ENCODE measurements at regions not wholly inside any gene's neighbourhood (a gene's known extent, or its start where the extent isn't known, plus 50 kb on each side); places are given as distances from the start of the nearest gene placed in this dataset.
"Not testable (repeated sequence)": the region's sequence is repeated elsewhere in the genome, so short reads cannot be mapped to it uniquely, and the experiment has no call there.

DNA sequence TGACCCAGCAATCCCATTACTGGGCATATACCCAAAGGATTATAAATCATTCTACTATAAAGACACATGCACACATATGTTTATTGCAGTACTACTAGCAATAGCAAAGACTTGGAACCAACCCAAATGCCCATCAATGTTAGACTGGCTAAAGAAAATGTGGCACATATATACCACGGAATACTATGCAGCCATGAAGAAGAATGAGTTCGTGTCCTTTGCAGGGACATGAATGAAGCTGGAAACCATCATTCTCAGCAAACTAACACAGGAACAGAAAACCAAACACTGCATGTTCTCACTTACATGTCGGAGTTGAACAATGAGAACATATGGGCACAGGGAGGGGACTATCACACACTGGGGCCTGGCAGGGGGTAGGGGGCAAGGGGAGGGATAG, 183.0 kb downstream of the HACE1 start:
- DNase-seq: not testable (repeated sequence)

DNA sequence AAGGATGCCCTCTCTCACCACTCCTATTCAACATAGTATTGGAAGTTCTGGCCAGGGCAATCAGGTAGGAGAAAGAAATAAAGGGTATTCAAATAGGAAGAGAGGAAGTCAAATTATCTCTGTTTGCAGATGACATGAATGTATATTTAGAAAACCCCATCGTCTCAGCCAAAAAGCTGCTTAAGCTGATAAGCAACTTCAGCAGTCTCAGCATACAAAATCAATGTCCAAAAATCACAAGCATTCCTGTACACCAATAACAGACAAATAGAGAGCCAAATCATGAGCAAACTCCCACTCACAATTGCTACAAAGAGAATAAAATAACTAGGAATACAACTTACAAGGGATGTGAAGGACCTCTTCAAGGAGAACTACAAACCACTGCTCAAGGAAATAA, 184.6 kb downstream of the HACE1 start:
- DNase-seq: not testable (repeated sequence)

- not testable (repeated sequence) for DNase-seq
Observed at GRCh38 chr6:104673078-104673477, 186.6 kb downstream of the HACE1 start.

DNA sequence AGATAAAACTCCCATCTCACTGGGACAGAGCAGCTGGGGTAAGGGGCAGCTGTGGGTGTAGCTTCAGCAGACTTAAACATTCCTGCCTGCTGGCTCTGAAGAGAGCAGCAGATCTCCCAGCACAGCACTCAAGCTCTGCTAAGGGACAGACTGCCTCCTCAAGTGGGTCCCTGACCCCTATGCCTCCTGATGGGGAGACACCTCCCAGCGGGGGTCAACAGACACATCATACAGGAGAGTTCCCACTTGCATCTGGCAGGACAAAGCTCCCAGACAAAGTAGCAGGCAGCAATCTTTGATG, 188.2 kb downstream of the HACE1 start:
- not testable (repeated sequence) for DNase-seq

DNA sequence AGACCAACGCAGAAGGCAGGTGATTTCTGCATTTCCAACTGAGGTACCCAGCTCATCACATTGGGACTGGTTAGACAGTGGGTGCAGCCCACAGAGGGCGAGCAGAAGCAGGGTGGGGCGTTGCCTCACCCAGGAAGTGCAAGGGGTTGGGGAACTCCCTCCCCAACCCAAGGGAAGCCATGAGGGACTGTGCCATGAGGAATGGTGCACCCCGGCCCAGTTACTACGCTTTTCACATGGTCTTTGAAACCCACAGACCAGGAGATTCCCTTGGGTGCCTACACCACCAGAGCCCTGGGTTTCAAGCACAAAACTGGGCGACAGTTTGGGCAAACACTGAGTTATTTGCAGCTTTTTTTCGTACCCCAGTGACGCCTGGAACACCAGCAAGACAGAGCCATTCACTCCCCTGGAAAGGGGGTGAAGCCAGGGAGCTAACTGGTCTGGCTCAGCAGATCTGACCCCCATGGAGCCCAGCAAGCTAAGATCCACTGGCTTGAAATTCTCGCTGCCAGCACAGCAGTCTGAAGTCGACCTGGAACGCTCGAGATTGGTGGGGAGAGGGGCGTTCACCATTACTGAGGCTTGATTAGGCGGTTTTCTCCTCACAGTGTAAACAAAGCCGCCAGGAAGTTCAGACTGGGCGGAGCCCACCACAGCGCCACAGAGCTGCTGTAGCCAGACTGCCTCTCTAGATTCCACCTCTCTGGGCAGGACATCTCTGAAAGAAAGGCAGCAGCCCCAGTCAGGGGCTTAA, 188.7 kb downstream of the HACE1 start:
- DNase-seq: not testable (repeated sequence)

- DNase-seq: no peak
Observed at GRCh38 chr6:104669483-104669882, 190.2 kb downstream of the HACE1 start.

DNA sequence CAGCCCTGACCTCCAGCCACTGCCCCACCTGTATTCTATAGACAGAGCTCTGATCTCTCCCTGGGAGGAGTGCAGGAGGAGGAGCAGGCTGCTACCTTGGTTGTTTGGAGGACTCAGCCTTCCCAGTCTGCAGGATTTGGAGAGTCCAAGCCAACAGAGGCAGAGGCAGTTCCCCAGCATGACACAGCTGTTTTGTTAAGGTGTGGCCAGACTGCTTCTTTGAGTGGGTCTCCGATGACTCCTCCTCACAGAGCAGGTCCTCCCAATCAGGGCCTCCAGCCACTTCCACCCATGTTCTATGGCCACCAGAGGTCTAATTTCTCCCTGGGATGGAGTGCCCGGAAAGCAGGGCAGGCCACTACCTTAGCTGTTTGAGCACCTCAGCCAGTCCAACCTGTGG, 203.5 kb downstream of the HACE1 start:
- DNase-seq: no peak

GRCh38 chr6:104653781-104654180, 205.9 kb downstream of the HACE1 start:
- DNase-seq: no peak

- DNase-seq: no peak
Observed at GRCh38 chr6:104648347-104648746, 211.4 kb downstream of the HACE1 start.

GRCh38 chr6:104644848-104645247, 214.9 kb downstream of the HACE1 start:
- DNase-seq: no peak

- DNase-seq: no peak
Observed at GRCh38 chr6:104642871-104643270, 216.8 kb downstream of the HACE1 start.

DNA sequence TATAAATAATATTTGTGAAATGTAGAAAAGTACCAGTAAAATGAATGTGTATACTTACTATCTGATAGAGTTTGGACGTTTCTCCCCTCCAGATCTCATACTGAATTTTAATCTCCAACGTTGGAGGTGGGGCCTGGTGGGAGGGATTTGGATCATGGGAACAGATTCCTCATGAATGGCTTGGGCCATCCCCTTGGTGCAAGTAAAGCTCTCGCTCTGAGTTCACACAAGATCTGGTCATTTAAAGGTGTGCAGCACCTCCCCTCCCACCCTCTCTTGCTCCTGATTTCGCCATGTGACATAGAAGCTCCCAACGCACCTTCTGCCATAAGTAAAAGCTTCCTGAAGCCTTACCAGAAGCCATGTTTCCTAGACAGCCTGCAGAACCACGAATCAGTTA, 219.0 kb downstream of the HACE1 start:
- DNase-seq: no peak

DNA sequence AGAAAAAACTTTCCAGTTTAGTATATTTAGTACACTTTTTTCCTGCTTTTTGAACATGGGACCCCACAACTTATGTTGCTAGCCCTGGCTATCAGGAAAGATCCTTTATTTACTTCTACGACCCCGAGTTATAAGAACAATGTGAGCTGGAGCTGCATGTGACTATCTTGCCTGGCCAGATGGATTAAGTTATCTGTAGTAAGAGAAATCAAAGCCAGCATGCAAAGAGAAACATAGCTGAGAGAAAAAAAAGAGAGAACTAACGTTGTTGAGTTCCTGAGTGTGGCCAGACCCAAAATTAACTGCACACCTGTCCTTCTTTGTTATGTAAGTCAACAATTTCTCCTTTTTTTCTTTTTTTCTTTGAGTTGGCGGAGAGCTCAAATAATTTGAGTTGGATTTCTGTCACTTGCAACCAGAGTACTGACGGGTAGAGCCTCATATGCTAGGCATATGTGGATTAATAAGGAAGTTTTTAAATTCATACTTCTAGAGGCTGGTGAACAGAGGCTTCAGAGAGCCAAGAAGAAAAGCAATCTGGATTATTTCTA, 219.5 kb downstream of the HACE1 start:
- no peak for DNase-seq

- DNase-seq: no peak
Observed at GRCh38 chr6:104639668-104640067, 220.1 kb downstream of the HACE1 start.

- no peak for DNase-seq
Observed at GRCh38 chr6:104638841-104639290, 220.9 kb downstream of the HACE1 start.

- DNase-seq: no peak
Observed at GRCh38 chr6:104633125-104633524, 226.6 kb downstream of the HACE1 start.

GRCh38 chr6:104632588-104632987, 227.1 kb downstream of the HACE1 start:
- no peak for DNase-seq

- DNase-seq: no peak
Observed at GRCh38 chr6:104630955-104631354, 228.8 kb downstream of the HACE1 start.

DNA sequence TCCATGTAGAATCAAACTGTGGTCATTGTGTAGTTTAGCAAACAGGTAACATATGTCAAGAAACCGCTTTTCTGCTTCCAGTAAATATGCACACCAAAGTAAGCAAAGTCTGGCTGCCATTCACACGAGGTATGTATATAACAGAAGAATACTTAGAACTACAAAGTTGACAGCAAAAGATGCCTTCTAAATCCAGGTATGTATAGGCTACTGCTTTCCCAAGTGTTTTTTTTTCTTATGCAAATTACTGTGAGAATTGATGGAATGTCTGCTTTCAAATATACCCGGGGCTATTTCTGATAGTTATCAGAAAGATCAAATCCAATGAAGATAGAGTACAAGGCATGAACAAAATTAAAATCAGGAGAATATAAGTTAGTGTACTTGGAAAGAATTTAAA, 229.2 kb downstream of the HACE1 start:
- no peak for DNase-seq

GRCh38 chr6:104629826-104630225, 229.9 kb downstream of the HACE1 start:
- DNase-seq: no peak

DNA sequence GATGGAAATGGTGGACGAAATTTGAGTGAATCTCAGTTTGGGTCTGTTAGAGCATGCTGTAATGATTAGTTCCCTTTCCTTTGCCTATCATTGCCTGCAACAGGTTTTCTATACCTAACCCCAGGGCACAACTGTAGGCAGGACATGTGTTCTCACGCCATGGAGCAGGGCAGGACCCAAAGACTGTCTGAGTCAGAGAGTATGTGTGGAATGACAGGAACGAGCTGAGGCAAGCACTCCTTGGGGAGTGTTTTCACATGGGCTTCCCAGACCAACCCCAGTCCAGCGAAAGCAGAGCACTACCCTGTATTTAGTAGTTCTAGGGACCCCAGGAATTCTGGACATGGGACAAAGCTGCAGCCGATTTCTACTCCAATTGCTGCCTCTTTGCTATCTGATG, 234.2 kb downstream of the HACE1 start:
- DNase-seq: no peak

DNA sequence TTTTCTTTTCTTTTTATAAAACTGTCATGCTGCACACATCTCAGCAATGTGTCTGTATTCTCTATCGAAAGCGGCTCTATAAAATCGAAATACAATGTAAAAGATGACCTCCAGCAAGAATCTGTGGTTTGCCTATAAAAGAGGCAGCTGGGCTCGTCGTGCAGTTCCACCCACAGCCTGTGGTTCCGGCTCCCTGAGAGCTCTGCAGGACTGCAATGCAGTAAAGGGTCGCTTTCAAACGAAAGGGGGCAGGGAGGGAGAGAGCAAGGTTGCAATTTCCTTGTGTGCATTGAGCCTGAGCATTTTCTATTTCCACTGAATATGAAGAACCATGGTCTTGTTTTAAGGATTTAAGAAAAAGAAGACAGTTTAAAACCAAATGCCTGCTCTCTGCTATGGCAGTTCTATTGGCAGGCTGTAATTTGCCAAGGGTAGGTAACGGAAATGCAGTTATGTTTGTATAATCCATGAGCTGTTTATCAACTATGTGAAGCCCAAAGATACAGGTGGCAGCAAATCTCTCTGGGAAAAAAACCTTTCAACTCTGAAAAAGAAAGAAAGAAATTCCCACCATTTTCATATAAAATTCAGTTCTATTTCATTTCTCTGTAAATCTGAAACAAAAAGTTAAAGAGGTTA, 236.5 kb downstream of the HACE1 start:
- DNase-seq: no peak

GRCh38 chr6:104621396-104621795, 238.3 kb downstream of the HACE1 start:
- no peak for DNase-seq

- DNase-seq: no peak
Observed at GRCh38 chr6:104617591-104617990, 242.1 kb downstream of the HACE1 start.

All from right kidney (tissue), 1 donor.